ENCODE measurements at regions not wholly inside any gene's neighbourhood (a gene's known extent, or its start where the extent isn't known, plus 50 kb on each side); places are given as distances from the start of the nearest gene placed in this dataset.

DNA sequence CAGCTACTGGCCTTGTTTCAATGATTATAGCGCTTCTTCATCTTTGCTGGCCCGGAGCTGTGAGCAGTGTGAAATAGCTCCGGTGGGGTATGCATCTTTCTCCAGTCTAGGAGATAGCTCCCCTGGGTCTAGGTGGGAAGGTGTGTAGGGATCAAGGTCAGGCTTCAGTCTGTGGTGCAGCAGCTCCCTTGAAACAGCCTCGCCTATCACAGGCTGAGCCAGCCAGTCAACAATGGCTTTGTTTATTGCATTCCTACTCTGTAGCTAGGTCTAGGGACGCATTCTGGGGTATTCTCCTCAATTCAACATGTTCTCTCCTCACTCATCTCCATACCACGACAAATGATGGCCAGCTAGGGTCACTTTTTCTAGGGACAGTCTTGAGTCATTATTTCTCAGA, 646.8 kb upstream of the IGFBP3 start:
- no peak for DNase-seq (ENCODE audit: low spot score)
- no peak overlapping the region for H3K4me3 ChIP-seq
- H3K27ac ChIP-seq: no peak overlapping the region
- TF ChIP-seq, protein P1, sequence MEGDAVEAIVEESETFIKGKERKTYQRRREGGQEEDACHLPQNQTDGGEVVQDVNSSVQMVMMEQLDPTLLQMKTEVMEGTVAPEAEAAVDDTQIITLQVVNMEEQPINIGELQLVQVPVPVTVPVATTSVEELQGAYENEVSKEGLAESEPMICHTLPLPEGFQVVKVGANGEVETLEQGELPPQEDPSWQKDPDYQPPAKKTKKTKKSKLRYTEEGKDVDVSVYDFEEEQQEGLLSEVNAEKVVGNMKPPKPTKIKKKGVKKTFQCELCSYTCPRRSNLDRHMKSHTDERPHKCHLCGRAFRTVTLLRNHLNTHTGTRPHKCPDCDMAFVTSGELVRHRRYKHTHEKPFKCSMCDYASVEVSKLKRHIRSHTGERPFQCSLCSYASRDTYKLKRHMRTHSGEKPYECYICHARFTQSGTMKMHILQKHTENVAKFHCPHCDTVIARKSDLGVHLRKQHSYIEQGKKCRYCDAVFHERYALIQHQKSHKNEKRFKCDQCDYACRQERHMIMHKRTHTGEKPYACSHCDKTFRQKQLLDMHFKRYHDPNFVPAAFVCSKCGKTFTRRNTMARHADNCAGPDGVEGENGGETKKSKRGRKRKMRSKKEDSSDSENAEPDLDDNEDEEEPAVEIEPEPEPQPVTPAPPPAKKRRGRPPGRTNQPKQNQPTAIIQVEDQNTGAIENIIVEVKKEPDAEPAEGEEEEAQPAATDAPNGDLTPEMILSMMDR (IDR thresholded peaks at IDR 0.05): no peak

DNA sequence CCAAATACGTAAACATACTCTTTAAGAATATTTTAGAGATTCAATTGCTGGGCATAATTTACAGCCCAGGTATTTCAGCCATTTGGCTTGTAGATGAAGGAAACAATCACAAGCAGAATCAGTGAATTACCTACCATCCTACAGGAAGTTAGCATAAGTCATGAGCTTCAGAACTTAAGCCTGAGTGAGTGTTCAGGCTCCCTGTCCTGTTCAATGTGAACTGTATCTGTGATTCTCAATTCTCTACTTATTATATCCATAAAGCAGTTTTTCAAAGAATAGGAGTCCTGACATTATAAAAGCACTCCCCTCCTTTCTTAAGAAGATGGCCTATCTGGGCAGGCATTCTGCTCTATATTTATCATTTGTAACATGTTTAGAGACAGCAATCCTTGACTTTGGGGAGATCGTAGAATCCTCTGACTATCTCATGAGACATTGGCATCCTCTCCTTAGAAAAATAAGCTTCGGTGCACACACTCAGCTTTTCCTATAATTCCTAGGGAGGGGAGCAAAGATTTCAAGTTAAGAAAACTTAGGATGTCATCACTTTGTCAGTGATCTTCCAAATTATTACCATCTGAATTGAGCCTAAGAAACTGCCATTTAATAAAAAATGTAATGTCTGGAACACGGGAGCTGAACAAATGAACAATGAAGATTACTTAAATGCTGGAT, 645.2 kb upstream of the IGFBP3 start:
- DNase-seq (ENCODE audit: low spot score): no peak
- H3K27ac ChIP-seq: no peak overlapping the region
- TF ChIP-seq, protein P1 (IDR thresholded peaks at IDR 0.05): no peak
- H3K4me3 ChIP-seq: no peak overlapping the region

DNA sequence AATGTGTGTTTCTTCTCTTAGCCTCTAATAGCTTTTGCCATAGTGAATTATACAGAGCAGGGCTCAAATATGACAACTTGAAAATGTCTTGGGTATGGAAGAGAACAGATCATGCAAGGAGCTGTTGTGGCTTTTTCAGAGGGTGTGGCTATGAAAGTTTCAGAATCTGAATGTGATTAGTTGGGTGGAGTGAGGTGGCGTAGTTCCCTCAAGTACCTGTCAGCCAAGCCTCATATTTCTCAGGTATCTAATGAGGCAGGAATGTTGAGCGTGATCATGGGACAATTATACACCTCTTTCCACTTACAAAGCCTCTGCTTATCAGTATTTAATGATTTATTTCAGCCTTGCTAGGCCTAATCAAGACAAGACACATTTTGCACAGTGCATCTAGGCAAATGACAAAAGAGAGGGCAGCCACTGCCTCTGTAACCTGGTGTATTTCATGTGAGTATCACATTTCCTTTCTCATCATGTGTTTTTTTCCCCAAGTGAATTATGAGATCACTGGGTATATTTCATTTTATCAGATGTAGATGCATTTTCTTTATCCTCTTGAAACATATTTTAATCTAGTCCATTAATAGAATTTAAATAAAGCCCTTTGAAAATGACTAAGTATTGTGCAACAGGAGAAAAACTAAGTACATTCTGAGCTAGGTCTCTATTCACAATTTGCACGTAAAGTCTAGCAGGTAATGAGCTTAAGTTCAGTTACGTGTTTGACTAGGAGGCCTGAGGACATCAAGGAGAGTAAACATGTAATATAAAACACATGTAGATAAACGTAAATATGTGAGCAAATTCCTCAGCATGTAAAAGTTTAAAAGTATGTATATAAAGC, 644.4 kb upstream of the IGFBP3 start:
- no peak overlapping the region for H3K4me3 ChIP-seq
- TF ChIP-seq, protein P1 (IDR thresholded peaks at IDR 0.05): no peak
- DNase-seq (ENCODE audit: low spot score): no peak
- no peak overlapping the region for H3K27ac ChIP-seq

DNA sequence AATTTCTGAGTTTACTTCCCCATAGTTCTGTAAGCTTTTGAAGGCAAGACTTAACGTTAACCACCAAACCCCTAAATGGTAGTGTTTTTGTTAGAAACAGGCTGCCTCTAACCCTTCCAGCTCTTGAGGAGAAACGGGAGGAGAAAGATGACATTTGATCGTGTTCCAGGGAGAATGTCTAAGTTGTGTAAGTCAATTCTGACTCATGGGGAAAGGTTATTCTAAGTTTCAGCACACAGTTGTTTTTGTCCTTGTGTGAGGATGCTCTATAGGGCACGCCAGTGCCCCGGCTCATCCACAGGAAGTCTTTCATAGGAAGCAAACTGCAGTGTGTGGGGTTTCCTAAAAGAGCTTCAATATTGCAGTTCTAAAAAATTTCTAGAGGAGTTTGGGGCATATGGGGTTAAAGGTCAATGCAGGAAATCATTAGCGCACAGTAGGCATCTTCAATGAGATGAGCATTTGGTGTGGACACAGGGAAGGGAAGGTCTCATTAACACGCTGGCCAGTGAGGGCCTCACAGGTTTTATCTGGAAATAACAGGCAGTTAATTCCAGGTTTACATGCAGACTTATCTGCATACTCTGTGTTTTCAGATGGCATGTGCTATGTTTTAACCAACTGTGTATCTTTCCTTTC, 638.2 kb upstream of the IGFBP3 start:
- TF ChIP-seq, protein P1 (IDR thresholded peaks at IDR 0.05): no peak
- H3K4me3 ChIP-seq: no peak overlapping the region
- no peak for DNase-seq (ENCODE audit: low spot score)
- H3K27ac ChIP-seq: no peak overlapping the region

DNA sequence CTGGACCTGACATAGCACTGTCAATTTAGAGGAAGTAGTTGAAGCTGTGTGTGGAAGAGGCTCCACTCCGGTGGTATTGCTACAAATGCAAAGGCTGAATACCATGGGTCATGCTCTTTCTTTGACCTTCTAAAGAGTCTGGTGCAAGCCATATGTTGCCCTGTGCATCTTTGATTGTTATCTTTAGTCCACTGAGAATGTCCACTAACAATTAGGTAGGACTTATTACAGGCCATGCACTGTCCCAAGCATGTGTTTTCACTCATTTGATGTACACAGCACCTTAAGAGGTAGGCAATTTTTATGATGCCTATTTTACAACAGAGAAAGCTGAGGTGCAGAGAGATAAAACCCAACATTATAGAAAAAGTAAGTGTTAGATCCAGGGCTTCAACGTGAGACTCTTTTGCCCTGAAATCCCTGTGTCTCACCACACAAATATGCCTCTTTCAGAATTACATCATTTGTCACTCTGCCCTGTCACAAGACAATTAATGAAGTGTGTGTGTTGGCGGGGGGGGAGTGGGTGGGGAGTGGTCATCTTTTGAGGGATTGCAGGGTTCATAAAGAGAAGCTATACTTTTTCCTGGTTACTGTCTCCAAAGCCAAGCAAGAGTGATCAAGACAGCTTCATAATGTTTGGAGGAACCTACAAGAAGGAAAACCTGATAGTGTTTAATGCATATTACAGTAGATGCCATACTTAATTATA, 637.6 kb upstream of the IGFBP3 start:
- Histone ChIP-seq H3K4me3 (no peak overlapping the region), H3K27ac (no peak overlapping the region)
- DNase-seq (ENCODE audit: low spot score): no peak
- TF ChIP-seq, protein P1 (IDR thresholded peaks at IDR 0.05): no peak

DNA sequence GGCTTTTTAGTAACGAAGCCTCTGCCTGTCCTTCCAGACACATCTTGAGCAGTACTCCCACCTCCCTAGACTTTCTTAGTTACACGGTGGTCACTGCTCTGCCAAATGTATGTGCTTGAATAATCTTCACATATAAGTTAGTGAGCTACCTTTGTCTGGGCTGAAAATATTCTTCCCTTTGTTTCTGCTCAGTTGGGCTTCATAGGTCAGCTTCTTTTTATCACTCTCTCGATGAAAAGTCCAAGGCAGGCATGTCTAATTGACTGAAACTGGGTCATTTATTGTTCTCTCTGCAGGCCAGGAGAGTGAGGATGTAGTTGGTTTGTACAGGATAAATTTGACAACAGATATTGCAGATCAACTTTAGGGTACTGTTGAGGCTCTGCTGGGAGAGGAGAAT, 636.7 kb upstream of the IGFBP3 start:
- Histone ChIP-seq H3K4me3 (no peak overlapping the region), H3K27ac (no peak overlapping the region)
- TF ChIP-seq, protein P1 (IDR thresholded peaks at IDR 0.05): no peak
- DNase-seq (ENCODE audit: low spot score): no peak
